ENCODE measurements at regions not wholly inside any gene's neighbourhood (a gene's known extent, or its start where the extent isn't known, plus 50 kb on each side); places are given as distances from the start of the nearest gene placed in this dataset.
A peak's percentile ranks its signal among the peaks of the same experiment; 100 is the strongest.
"Not testable (repeated sequence)": the region's sequence is repeated elsewhere in the genome, so short reads cannot be mapped to it uniquely, and the experiment has no call there.

- DNase-seq (ENCODE audit: insufficient read length, low spot score) (no peak), FAIRE-seq (no peak)
Measured at GRCh38 chr1:178020968-178021640, 51.2 kb upstream of the SEC16B start.

GRCh38 chr1:178021950-178022349 lies 52.1 kb upstream of the SEC16B start:
- FAIRE-seq (no peak), DNase-seq (ENCODE audit: insufficient read length, low spot score) (no peak)
- no peak for TF ChIP-seq POLR2A (IDR thresholded peaks at IDR 0.05; ENCODE audit: low read depth, low read length)

More at GRCh38 chr1:178020968-178021640, 51.2 kb upstream of the SEC16B start:
- TF ChIP-seq POLR2A (IDR thresholded peaks at IDR 0.05; ENCODE audit: low read depth, low read length): no peak

- no peak for TF ChIP-seq POLR2A (IDR thresholded peaks at IDR 0.05; ENCODE audit: low read depth, low read length)
- DNase-seq (ENCODE audit: insufficient read length, low spot score): no peak
- no peak for FAIRE-seq
Measured at GRCh38 chr1:178023181-178023618, 53.3 kb upstream of the SEC16B start.

- no peak for FAIRE-seq
- TF ChIP-seq POLR2A (IDR thresholded peaks at IDR 0.05; ENCODE audit: low read depth, low read length): no peak
Measured at GRCh38 chr1:178024504-178024903, 54.6 kb upstream of the SEC16B start.

GRCh38 chr1:178025613-178026356 lies 55.9 kb upstream of the SEC16B start:
- FAIRE-seq (no peak), DNase-seq (ENCODE audit: insufficient read length, low spot score) (no peak)
- TF ChIP-seq POLR2A (IDR thresholded peaks at IDR 0.05; ENCODE audit: low read depth, low read length): no peak

More at GRCh38 chr1:178024504-178024903, 54.6 kb upstream of the SEC16B start:
- DNase-seq (ENCODE audit: insufficient read length, low spot score): no peak

- TF ChIP-seq POLR2A (IDR thresholded peaks at IDR 0.05; ENCODE audit: low read depth, low read length): no peak
- DNase-seq (ENCODE audit: insufficient read length, low spot score) (no peak), FAIRE-seq (no peak)
Measured at GRCh38 chr1:178028841-178029481, 59.1 kb upstream of the SEC16B start.

GRCh38 chr1:178030467-178030866 lies 60.6 kb upstream of the SEC16B start:
- FAIRE-seq (no peak), DNase-seq (ENCODE audit: insufficient read length, low spot score) (no peak)
- no peak for TF ChIP-seq POLR2A (IDR thresholded peaks at IDR 0.05; ENCODE audit: low read depth, low read length)

GRCh38 chr1:178031856-178032320 lies 62.0 kb upstream of the RASAL2 start:
- no peak for TF ChIP-seq POLR2A (IDR thresholded peaks at IDR 0.05; ENCODE audit: low read depth, low read length)
- FAIRE-seq: peak; percentile 65
- DNase-seq (ENCODE audit: insufficient read length, low spot score): peak; percentile 76

- no peak for TF ChIP-seq POLR2A (IDR thresholded peaks at IDR 0.05; ENCODE audit: low read depth, low read length)
- DNase-seq (ENCODE audit: insufficient read length, low spot score) (no peak), FAIRE-seq (no peak)
Measured at GRCh38 chr1:178033019-178033418, 60.9 kb upstream of the RASAL2 start.

- TF ChIP-seq POLR2A (IDR thresholded peaks at IDR 0.05; ENCODE audit: low read depth, low read length): no peak
- no peak for DNase-seq (ENCODE audit: insufficient read length, low spot score)
- no peak for FAIRE-seq
Measured at GRCh38 chr1:178034676-178035075, 59.2 kb upstream of the RASAL2 start.

- TF ChIP-seq POLR2A (IDR thresholded peaks at IDR 0.05; ENCODE audit: low read depth, low read length): no peak
- no peak for FAIRE-seq
- no peak for DNase-seq (ENCODE audit: insufficient read length, low spot score)
Measured at GRCh38 chr1:178036090-178036489, 57.8 kb upstream of the RASAL2 start.

GRCh38 chr1:178037510-178038253 lies 56.2 kb upstream of the RASAL2 start:
- FAIRE-seq: no peak
- DNase-seq (ENCODE audit: insufficient read length, low spot score): peak; percentile 74
- TF ChIP-seq POLR2A (IDR thresholded peaks at IDR 0.05; ENCODE audit: low read depth, low read length): peak; percentile 58

- DNase-seq (ENCODE audit: insufficient read length, low spot score) (no peak), FAIRE-seq (no peak)
- no peak for TF ChIP-seq POLR2A (IDR thresholded peaks at IDR 0.05; ENCODE audit: low read depth, low read length)
Measured at GRCh38 chr1:178038372-178038771, 55.5 kb upstream of the RASAL2 start.

- FAIRE-seq (no peak), DNase-seq (ENCODE audit: insufficient read length, low spot score) (no peak)
- no peak for TF ChIP-seq POLR2A (IDR thresholded peaks at IDR 0.05; ENCODE audit: low read depth, low read length)
Measured at GRCh38 chr1:178039891-178040290, 54.0 kb upstream of the RASAL2 start.

- not testable (repeated sequence) for DNase-seq (ENCODE audit: insufficient read length, low spot score); FAIRE-seq
Measured at GRCh38 chr1:178043940-178044339, 50.0 kb upstream of the RASAL2 start.
